GM19438 (cell line): ENCODE measurements at regions not wholly inside any gene's neighbourhood (a gene's known extent, or its start where the extent isn't known, plus 50 kb on each side); places are given as distances from the start of the nearest gene placed in this dataset.

Experiments
- ATAC-seq: cut with Tn5 transposase; IDR thresholded peaks from one replicate; pipeline ENCODE4 v1.9.1; 2021; ENCODE audit warnings: low read depth; ENCODE audit not compliant: unreplicated experiment

DNA sequence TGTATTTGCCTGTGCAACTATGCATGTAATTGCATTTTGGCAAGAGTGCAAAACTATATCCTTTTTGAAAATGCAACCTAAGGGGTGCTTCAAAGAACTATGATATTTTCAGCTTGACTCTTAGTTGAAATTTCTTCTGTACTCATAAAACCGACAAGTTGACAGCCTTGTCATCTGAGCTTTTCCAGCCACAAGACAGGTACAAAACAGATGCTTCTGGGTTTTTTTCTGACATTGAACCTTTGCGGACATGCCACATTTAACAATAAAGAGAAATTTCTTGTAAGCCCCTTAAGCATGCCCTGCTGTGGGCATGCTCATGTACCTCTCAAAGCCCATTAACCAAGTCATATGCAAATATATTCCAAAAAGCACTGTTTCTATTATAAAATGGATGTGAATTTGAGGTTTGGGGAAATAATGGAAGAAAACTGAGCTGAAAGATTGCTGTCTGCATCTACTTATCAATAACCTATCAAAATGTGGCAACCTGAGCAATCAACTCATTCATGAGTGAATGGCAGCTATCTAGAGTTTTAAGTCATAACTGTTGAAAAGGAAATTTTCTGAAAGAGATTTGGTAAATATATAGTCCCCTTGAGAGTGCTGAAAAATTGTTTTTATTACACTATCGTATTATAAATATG is 1117.0 kb upstream of the LRRTM3 start:
- ATAC-seq, result no peak

DNA sequence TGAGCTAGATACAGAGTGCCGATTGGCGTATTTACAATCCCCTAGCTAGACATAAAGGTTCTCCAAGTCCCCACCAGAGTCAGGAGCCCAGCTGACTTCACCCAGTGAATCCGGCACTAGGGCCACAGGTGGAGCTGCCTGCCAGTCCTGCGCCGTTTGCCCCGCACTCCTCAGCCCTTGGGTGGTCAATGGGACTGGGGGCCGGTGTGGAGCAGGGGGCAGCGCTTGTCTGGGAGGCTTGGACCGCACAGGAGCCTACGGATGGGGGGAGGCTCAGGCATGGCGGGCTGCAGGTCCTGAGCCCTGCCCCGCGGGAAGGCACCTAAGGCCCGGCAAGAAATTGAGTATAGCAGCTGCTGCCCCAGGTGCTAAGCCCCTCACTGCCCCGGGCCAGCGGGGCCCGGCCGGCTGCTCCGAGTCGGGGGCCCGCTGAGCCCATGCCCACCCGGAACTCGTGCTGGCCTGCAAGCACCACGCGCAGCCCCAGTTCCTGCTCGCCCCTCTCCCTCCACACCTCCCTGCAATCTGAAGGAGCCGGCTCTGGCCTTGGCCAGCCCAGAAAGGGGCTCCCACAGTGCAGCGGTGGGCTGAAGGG is 1113.8 kb upstream of the LRRTM3 start:
- ATAC-seq, result no peak

DNA sequence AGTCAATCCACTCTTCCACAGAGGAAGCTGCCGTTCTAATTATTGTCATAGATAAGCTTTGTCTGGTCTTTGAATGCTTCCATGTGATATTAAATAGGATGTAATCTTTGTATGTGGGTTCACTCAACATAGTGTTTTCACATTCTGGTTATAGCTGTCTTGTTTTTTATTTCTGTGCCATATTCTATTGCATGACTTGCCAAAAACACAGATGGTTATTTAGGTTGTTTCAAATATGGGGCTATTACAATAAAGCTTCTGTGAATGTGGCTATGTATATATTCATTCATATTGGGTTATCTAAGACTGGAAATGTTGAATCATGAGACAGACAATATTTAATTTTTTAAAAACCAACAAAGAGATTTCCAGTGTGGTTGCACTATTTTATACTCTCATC is 1109.3 kb upstream of the LRRTM3 start:
- ATAC-seq, result no peak

DNA sequence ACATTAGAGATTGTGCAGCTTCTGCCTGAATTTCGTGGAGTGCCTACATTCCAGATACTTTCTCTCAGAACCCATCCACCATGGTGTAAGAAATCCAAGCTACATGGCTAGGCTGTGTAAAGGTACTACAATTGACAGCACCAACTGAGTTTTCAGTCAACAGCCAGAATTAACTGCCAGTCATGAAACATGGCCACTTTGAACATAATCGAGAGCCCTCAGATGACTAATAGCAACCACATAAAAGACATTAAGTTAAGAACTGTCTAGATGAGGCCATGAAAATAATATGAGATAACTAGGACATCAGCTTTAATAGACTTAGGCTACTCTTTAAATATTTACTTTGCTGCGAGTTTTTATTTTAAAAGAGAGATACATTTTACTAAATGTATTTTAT is 1106.8 kb upstream of the LRRTM3 start:
- ATAC-seq, result no peak

DNA sequence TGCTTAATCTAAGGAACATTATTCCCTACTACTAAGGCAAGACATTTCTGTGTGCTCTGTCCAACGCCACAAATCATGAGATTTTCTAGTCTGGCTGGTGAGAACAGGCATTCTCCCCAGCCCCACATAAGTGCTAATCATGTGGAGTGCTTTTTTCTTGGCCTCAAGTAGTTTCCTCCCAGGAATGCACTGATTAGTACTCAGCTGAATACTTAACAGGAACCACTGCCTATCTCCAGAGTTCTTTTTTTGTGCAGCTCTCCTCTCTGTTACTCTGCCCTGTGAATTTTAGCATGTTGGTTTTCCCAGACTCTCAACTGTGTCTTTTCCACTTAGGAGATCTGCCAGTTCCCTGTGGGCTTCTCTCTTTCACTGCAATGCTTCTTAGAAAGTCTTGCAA is 1098.5 kb upstream of the LRRTM3 start:
- ATAC-seq, result no peak

DNA sequence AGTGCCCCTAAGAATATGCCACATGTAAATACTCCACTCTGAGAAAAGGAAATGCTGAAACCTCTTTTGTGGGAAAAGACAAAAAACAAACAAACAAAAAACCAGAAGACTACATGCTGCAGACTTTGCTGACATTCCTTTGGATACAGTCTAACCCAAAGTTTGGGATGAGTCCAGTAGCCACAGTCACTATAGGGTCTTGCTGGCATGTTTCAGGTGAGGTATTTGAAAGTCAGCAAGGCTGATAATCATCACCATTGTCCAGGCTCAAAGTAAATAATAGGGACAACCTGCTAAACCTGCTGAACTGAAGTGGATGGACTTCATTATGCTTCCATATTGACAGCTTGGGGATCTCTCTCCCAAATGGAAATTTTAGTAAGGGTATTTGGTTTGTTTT is 1087.0 kb upstream of the LRRTM3 start:
- no peak for ATAC-seq

DNA sequence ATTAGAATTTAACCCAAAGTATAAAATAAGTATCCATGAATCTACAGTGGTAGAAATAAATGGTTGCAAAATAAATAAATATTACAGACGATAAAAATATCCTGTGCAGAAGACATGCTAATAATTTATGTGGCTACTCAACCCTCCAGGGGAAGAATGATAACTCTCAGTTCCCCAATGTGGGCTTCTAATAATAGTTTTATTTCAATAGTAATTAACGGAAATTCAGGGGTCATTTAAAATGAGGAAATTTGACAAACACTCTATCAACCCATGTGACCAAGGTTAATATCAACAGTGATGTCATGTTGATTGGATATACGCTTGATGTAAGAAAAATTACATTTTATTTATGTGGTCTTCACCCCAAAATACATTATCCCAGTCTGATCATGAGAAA is 1082.6 kb upstream of the LRRTM3 start:
- no peak for ATAC-seq

DNA sequence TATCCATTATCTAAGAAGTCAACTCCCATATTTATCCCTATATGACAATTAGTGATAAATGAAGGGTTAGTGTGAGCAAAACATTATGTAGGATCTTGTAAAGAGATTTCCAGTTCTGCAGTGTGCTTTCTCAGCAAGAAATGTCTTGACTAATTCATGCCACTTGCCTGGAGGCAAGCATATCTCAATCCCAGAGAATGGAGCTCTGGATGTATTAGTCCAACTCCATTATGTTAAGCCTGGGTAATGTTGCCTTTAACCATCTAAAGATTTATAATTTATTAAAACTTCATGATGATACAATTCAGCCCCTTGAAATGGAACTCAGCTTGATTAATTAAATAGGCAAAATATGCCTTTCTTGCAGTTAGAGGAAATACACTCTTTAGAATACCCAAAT is 1079.9 kb upstream of the LRRTM3 start:
- no peak for ATAC-seq

DNA sequence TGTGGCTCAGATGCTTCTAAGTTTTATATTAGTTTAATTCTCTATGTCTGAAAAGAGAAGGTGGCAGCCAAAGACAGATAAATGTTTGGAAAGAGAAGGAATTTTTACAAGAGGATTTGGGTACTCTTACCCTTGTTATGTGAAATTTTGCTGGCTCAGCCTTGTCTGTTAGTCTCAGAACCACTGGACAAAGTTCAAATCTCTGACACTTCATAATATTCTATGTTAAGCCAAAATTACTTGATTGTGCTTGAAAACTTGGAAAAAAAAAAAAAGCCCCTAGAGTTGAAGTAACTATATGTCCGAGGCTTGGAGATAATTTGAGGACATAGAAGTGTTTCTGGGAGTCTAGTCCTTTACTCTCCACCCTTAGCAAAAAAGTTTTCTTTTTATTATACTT is 1079.3 kb upstream of the LRRTM3 start:
- ATAC-seq, result no peak

DNA sequence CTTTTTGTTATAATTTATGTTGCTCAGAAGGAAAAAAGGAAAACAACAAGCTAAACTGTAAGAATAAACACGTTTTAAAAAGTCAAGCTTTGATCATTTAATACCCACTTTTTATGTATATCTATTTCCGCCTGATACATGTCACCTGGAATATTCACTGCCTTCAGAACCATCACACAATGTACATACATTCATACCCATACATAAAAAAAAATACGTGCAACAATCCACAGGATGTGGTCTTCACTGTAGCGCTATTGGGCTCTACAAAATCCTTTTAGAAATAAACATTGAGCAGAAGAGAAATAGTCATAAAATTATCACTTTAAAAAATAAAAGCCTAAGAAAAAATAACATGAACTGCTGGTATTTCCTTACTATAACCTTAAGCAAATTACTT is 1078.9 kb upstream of the LRRTM3 start:
- ATAC-seq, result no peak

DNA sequence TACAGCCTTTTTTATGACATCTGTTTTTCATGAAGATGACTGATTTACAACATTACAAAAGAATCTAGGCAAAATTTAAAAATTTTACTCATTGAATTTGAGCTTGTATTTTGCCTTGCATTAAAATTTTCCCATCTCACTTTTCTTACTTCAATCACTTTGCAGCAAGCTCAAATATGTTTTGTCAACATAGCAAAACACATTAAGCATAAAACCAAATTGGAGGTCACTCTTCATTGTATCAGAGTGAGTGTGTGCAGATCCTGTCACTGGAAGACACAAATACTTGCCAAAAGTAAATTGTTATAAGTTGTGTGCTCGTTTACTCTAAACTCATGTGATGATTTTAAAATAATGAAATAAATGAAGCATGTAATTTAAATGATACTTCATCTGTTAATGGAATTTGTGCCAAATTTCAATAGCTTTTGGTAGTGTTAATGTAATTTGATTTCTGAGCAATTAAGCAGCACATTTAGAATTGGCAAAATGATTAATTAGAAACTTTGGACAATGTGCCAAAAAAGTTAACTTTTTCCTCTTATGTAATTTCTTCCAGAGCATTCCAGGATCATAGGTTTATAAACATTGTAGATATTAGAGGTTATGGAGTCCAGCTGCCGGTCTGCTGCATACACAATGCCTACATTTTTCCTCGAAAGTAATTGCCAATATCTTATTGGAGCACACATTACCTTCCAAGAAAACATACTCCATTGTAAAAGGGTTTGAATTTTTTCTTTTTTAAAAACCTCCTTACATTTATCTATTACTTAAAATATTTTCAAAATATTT is 1078.2 kb upstream of the LRRTM3 start:
- ATAC-seq, result no peak

DNA sequence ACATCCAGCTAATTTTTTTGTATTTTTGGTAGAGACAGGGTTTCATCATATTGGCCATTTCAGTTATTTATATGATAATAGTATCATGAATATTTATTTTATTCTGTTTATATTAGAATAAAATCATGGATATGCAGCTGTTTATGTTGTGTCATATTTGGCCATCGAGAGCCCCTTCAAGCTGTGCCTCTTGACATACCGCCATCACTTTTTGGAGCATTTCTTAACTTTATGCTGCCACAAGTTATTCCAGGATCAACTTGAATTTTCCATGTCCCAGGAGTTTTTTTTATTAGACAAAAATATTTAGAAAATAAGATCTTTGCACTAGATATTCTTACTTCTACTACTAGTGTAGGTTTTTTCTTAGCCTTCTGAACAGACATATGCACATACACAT is 1067.0 kb upstream of the LRRTM3 start:
- no peak for ATAC-seq

DNA sequence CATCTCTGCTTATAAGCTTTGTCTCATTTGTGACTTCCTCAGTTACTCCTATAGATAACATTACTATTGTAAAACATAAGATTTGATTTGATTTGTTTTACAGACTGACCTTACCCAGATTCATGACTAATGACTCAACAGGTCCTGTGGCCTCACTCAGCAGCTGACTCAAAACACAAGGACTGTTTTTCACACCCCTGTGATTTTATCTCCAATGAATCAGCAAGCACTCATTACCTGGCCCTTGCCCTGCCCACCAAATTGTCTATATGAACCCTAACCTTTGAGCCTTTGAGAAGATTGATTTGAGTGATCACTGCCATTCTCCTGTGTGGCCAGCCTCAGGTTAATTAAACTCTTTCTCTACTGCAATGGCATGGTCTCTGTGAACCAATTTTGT is 1064.6 kb upstream of the LRRTM3 start:
- ATAC-seq, result no peak
